NCI-H1694 (cell line): ENCODE measurements at regions not wholly inside any gene's neighbourhood (a gene's known extent, or its start where the extent isn't known, plus 50 kb on each side); places are given as distances from the start of the nearest gene placed in this dataset.

Experiments used
- DNase-seq: peaks from one replicate; lab custom pipeline; 2025; lab: John Stamatoyannopoulos, UW

DNA sequence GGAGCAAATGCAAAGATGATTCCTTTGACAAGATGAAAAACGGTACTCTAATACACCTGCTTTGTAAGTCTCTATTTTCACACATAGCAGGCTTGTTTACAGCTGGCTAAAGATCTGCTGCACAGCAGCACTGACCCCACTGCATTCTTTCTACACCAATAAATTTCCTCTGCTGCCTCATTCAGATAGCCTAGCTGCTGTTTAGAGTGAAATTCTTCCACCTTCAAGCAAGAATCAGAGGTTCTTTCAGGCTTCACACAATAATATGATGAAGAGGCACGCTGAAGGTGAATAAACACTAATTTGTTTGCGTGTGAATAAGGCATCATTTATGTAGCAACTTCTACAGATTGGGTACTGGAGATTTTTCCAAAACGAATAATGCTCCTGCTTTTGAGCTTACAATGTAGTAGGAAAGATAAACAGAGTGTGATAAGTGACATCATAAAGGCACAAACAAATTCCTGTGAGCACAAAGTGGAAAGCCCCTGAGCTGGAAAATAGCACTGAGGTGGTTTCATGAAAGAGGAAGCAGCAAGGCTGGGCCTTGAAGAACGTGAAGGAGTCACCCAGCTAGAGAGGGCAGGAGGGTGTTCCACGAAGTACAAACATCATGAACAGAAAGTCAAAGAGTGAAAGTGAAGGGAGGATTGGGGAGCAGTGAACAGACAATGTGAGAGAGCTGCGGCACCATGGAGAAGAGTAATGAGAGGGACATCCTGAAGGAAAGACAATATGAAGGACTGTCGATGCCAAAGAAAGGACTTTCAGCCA, 543.4 kb downstream of the CD83 start:
- DNase-seq, result no peak

DNA sequence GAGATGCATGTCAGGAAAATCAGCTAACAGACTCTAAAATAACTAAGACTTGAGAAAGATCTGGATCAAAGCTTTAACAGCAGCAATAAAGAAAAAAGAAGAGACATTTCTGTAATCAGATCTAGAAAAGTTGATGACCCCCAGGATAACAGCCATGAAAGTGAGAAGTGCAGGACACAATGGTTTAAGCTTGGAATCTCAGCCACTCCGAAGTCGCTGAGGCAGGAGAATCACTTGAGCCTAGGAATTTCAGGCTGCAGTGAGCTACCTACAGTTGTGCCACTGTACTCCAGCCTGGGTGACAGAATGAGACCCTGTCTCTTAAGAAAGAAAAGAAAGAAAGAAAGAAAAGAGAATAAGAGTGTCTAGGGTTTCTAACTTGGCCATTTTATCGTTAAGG, 544.1 kb downstream of the CD83 start:
- DNase-seq, result no peak

DNA sequence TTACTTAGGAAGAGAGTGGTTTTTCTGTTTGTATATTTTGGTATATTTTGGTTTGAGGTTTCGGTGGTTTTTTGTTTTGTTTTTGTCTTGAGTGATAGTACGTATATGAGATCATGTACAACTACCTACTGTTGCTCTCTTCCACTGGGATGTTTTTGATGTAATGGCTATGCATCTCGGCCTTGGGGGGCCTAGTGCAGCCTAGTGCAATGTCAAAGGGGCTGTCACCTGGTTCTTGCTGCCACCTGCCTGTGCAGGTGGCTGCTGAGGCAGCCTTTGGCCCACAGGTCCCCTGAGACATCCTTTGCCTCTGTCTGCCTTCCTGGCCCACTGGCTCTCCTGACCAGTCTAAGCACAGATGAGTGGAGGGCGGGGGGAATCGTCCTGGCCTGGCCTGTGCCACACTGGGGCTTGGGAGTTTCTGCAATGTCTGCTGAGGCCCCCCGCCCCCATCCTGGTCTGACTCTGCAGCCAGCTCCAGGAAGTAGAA, 546.6 kb downstream of the CD83 start:
- DNase-seq, result no peak

DNA sequence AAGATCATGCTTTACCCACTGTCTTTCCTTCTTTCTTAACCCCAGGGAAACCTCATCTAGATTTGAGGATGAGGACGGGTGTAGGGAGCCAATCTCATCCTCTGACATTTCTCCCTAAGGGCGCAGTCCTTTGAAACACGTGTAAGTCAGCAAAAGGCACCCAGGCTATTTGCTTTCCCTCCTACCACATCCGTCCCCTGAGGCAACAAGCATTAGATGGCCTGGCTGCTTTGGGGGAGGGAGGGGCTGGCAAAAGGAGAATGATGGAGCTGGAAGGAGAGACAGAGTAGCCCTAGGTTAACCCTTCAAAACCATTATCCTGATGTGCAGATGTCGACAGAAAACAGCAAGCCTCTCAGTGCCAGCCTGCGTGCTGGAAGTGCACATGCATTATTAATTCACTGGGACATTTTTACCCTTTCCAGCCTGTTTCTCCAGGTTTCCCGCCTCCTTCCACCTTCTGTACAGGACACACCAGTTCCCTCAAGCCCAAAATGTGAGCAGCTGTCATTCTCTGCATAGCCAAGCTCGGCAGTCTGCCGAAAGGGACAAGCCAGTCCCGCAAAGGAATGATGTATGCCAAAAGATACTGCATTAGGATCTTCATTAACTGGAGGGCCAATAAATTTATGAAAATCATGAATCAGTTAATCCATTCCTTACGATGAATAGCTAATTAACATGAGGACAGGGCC, 547.2 kb downstream of the CD83 start:
- peak; percentile 55 for DNase-seq

DNA sequence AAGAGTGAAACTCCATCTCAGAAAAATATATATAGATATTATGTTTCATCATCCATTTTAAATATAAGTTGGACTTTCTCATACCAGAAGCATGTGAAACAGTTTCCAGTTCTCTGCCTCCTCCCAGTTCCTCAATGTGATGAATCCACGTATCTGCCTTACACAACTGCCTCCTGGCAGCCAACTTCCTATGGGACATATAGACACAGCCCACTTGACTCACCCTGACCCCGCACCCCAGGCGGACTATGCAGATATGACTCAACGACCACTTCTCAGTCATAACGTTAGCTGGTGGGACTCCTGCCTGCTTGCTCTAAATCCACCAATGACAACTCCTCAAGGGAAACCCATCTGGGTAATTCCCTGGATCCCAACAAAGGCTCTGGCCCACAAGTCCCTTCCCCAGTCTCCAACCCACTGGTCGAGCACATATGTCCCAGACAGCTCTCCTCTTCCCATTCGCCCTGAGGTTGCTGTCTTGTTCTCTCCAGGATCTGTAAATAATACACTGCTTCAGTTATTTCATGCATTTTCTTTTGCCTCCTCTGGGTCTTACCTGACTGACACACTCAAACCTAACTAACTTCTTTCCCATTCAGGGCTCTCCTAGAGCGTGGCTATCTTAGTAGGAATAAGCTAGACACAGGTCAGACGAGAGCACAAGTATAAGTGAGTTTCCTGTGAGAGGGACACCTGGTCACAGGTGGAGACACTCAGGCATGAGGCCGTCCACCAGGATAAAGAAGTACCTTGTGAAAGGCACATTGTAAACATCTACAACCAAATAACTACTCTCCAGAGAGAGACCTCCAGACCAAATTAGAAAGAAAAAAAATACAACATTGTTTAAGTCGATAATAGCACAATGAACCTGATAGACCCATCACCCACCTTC, 548.5 kb downstream of the CD83 start:
- DNase-seq, result no peak

DNA sequence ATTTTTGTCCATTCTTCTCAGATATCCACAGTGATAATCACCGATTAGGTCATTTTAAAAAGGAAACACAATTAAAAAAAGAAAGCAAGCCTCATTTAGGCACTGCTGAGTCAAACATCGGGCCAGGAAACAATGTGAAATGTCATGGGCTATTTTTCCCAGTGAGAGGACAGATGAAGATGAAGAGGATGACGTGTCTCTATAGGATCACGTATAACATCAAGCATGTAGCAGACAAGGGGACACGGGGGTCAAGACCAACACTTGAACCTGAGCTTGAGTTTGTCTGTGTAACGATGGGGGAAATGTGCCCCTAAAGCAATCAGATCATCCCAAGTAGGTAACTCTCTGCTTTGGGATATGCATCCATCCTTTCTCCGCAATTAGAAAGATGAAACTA, 553.2 kb downstream of the CD83 start:
- no peak for DNase-seq

DNA sequence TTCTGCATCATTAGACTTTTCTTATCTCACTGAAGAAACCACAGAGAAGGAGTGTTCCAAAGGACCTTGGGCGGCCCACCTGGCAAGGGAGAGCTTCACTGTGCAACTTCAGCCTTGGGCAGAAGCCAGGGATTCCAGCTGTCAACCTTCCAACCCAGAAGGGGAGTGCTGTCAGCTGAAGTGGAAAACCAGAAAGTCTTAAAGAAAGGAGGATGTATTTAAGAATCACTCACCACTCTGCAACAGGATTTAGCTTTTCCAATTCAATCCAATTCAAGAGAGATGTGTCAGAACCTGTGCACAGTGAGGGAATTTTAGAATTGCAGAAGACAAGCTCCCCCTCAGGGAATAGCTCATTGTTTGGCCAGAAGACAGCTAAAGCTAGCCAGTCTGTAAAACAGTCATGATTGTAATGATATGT, 553.7 kb downstream of the CD83 start:
- no peak for DNase-seq

DNA sequence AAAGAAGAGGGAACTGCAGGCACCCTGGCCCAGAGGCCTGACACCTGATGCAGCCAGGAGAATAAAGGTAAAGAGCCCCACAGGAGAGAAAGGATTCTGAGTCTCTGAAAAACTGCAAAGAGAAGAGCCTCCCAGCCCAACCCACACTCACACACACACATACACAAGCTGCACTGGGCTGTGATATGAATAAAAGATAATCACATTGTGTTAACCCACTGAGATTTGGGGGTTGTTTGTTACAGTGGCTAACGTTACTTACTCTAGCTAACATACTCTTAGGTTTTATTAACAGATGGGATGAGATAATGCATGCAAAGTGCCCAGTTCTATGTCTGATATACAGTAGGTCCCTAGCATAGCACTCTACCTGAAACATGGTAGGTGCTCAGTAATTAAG, 554.4 kb downstream of the CD83 start:
- no peak for DNase-seq

DNA sequence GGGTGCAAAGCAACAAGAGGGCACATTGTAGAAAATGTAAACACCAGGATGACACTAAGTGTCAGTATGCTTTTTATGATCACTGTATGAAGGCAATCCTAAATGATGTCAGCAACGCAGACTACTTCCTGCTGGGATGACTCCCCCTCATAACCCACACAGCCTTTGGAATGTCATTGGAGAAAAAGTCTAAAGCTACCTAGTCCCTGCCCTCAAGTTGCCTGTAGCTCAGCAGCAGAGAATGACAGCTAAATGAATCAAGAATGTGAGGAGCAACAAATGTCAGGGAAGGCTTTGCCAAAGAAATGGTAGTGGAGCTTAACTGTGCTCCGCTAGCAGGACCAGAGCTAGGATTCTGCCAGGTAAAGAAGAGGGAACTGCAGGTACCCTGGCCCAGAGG, 555.6 kb downstream of the CD83 start:
- no peak for DNase-seq

DNA sequence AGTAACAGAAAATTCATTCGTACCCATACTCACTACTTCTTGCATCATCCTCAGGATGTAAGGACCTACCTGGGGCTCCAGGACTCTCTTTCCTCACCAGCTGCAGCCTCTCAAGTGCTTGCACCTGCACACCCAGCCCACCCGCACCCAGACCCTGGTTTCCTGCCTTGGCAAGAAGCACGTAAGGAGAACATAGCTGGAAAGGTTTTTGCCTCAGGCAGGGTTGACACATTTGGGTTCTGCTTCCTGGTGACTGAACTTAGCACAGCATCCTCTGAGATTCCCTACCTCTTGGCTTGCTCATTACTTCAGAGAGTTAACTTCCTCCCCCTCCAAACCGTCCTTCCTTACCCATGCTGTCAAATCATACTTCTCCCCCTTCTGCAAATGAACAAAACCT, 556.9 kb downstream of the CD83 start:
- DNase-seq, result no peak

DNA sequence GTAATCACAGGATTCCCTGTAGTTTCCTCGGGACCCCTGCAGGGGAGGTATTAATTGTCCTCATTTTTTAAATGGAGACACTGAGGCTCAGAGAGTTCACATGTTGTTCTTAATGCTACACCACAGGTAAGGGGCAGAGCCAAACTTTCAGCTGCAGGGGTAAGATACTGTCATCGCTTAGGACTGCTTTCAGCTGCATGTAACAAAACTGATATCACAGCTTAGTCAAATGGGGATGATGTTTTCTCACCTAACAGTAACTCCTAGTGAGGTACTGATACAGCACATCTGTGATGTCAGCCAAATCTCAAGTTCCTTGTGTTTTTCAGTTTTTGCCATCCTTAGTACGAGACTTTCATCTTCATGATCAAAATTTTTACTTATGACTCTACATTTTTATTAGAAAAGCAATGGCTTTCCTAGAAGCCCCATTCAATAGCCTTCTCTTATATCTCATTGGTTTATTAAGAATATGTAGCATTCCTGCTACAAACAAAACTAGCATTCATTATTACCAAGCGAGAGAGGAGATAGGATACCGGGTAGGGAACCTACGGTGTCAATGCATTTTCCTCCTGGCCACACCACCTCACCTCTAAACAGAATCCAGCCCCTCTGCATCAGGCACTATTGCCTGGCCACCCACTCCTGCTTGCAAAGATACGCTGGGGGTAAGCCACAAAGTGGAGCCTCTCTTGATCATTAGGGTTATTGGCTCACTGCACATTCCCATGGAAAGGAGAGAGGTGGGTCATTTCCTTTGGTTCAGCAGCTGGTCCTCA, 557.5 kb downstream of the CD83 start:
- no peak for DNase-seq

DNA sequence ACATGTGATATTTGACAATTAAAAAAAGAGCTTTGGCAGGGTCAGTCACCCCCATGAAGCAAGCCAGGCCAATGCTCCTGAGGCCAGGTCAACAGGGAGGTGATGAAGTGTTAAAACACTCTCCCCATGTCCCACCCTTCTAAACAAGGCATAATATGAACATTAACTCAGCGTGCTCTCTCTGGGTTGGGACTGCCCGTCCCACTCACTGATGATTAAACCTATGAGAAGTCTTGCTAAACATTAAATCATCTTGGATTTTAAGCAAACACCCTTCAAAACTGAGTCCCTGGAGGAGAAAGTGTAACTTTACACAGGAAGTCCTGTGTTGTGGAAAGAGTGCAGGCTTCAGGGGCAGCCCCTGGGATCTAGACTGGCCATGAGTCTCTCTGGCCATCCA, 558.5 kb downstream of the CD83 start:
- no peak for DNase-seq

DNA sequence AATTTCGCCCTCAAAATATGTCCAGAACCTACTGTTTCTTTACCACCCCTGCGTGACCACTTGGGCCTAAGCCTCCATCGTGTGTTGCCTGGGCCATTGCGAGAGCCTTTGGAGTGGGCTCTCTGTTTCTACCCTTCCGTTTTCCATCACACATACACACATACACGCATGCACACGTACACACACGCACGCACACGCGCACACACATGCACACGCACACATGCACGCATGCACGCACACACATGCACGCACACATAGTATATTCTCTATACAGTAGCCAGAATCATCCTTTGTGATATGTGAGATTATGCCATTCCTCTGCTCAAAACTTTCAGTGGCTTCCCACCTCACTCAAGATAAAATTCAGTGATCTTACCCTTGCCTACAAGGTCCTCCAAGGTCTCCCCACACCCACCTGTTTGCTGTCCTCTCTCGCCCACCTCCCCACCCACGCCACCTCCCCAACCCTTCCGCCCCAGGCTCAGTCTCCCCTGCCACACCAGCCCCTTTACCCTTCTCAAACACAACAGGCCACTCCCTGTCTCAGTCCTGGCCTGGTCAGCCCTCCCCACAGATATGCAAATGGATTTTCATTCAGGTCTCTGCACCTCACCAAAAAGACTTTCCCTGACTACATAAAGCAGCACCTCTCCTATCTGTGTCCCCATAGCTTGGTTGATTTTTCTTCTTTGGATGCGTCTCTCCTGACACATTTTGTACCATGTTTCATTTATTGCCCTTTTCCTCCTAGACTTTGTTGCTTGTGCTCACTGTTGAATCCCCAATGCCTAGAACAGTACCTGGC, 559.6 kb downstream of the CD83 start:
- DNase-seq, result no peak

DNA sequence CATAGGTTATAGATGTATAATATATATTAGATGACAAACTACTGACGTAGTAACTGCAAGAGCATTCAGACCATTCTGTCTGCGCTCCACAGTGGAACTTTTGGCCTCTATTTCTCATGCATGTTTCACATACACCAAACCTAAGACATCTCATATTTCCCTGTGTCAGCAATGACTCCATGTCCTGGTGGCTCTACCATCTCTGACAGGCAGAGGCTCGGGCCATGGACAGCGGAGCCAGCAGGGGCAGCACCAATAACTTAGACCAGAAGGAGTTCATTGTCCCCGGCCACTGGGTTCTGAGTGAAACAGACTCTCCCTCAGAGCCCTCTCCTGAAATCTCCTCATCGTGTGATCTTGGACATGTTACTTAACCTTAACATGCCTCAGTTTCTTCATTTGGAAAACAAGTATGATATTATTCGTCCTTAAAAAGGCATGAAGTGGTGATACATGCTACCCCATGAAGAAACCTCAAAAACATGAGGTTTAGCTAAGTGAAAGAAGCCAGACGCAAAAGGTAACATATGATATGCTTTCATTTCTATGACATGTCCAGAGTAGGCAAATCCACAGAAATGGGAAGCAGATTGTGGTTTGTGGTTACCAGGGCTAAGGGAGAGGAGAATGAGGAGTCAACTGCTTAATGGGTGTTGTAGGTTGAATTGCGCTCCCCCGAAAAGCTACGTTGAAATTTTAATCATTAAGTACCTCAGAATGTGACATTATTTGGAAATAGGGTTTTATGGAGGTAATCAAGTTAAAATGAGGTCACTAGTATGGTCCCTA, 564.0 kb upstream of the JARID2 start:
- DNase-seq, result no peak

DNA sequence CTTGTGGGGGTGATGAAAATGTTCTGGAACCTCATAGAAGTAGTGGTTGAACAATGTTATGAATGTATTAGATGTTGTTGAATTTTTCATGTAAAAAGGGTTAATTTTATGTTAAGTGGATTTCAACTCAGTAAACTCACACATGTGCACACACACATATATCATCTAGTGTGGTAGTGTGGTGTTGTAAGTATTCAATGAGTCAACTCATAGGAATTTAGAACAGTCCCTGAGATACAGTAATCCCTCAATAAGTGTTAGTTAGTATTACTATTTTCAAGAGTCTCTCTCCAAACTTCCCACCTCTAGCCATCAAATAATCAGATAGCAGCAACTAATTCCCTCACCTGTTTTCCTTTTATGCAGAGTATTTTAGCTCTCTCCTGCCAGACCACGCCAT, 563.1 kb upstream of the JARID2 start:
- DNase-seq, result no peak

DNA sequence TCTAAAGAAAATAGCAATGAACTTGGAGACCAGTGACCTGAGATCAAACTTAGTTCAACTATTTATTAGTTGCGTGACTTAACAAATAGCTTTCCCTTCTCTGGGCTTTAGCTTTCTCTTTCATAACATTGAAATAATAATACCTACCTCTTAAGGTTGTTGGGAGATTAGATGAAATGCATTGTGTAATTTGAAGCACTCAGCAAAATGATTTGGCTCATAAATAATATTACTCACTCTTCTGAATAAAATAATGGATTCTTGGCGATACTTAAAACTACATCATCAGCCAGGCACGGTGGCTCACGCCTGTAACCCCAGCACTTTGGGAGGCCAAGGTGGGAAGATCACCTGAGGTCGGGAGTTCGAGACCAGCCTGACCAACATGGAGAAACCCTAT, 556.2 kb upstream of the JARID2 start:
- no peak for DNase-seq

DNA sequence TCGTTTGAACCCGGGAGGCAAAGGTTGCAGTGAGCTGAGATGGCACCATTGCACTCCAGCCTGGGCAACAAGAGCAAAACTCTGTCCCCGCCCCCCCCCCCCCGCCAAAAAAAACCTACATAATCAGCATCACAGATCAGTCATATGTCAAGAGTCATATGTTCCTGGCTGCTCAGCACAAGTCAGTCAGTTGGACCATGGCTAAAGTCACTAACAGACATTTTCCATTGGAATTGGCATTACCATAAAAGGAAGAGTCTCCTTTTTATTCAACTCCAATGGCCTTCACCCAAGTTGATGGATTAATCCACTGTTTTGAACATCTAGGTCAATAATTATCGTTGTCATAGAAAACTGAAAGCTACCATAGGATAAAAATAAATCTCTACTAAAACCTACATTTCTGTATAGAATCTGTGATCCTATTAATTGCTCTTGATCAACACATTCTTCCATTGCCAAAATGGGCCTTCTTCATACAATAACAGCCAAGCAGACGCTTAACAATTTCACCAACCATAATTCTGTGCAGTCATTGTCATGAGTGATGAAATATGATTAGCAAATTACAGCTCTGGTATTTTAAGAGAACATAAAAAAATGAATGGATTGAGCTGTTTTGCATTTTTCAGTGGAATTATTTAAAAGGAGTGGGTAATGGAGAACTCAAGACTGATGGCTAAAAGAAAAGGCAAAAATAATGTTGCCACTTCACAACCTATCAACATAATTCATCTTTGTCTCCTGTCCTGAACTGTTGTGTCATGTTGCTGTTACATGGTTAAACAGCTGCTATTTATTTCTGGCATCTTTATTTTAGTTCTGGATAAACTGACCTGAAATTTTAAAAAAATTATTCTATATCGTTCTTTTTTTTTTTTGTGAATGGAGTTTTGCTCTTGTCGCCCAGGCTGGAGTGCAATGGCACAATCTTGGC, 555.5 kb upstream of the JARID2 start:
- no peak for DNase-seq

DNA sequence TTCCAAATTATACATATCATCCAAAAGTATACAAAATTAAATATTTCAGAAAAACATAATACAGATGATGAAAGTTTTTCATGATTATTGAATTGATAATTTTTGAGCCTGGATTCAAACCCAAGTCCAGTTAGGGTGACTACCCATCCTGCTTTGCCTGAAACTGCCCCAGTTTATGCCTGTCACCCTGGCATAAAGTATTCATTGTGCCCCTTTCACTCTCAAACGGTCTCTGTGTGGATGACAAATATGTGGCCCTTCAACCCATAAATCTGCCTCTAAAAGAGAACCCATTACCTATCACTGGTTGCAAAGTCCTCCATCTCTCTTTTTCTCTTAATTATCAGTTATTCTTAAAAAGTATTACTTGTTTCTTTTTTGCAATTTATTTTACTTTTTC, 553.7 kb upstream of the JARID2 start:
- DNase-seq, result no peak
